ENCODE measurements at regions not wholly inside any gene's neighbourhood (a gene's known extent, or its start where the extent isn't known, plus 50 kb on each side); places are given as distances from the start of the nearest gene placed in this dataset.

GRCh38 chr4:132240081-132240480 is 909.0 kb upstream of the PCDH10 start:
- Histone ChIP-seq H3K4me3 (no peak overlapping the region), H3K36me3 (no peaks in the 10 kb centered on the region), H3K27ac (no peak overlapping the region), H3K4me1 (no peaks in the 10 kb centered on the region), H3K9me3 (peaks cover 0 to 4% of the 10 kb centered on the region in 2 donors), H3K27me3 (no peaks in the 10 kb centered on the region)
- in situ Hi-C loops (cut with MboI; ENCODE audit: low pct_ligation_motif_present in 1 of 4, low pct_unique_long_range_greater_than_20kb in 1 of 4, low sequenced_read_pairs in 3 of 4) (no loop called here), intact Hi-C loops (cut with DNase I; ENCODE audit: low total_unique reads) (no loop called here)
- TF ChIP-seq POLR2A (IDR thresholded peaks at IDR 0.05) (no peak), CTCF (IDR thresholded peaks at IDR 0.05) (no peak), POLR2AphosphoS5 (IDR thresholded peaks at IDR 0.05) (no peak), EP300 (IDR thresholded peaks at IDR 0.05; ENCODE audit: low read depth) (no peak)
- DNase-seq: no peak
- WGBS, 2 donors (ENCODE audit: low coverage in 1 of 2): 59 to 88% methylated on average over 3 to 4 of the region's 4 CpGs

- no peaks in the 10 kb centered on the region for H3K27me3 ChIP-seq
- TF ChIP-seq POLR2A (IDR thresholded peaks at IDR 0.05): no peak
- TF ChIP-seq POLR2AphosphoS5 (IDR thresholded peaks at IDR 0.05): no peak
- TF ChIP-seq EP300 (IDR thresholded peaks at IDR 0.05; ENCODE audit: low read depth): no peak
- TF ChIP-seq CTCF (IDR thresholded peaks at IDR 0.05): no peak
- in situ Hi-C loops (cut with MboI; ENCODE audit: low pct_ligation_motif_present in 1 of 4, low pct_unique_long_range_greater_than_20kb in 1 of 4, low sequenced_read_pairs in 3 of 4) (no loop called here), intact Hi-C loops (cut with DNase I; ENCODE audit: low total_unique reads) (no loop called here)
- H3K9me3 ChIP-seq: peaks cover 0 to 4% of the 10 kb centered on the region in 2 donors
- WGBS, 2 donors (ENCODE audit: low coverage in 1 of 2): 30 to 34% methylated on average over 3 of the region's 3 CpGs
- no peak overlapping the region for H3K27ac ChIP-seq
- no peak overlapping the region for H3K4me3 ChIP-seq
- no peak for DNase-seq
- H3K4me1 ChIP-seq: no peaks in the 10 kb centered on the region
- H3K36me3 ChIP-seq: no peaks in the 10 kb centered on the region
These were observed 903.8 kb upstream of the PCDH10 start for GRCh38 chr4:132245319-132245718.

- Histone ChIP-seq H3K4me3 (no peak overlapping the region), H3K27me3 (no peaks in the 10 kb centered on the region), H3K27ac (no peak overlapping the region), H3K4me1 (no peaks in the 10 kb centered on the region), H3K9me3 (no peaks in the 10 kb centered on the region), H3K36me3 (no peaks in the 10 kb centered on the region)
- intact Hi-C loops (cut with DNase I; ENCODE audit: low total_unique reads): no loop called here
- in situ Hi-C loops (cut with MboI; ENCODE audit: low pct_ligation_motif_present in 1 of 4, low pct_unique_long_range_greater_than_20kb in 1 of 4, low sequenced_read_pairs in 3 of 4): no loop called here
- no peak for DNase-seq
- no peak for TF ChIP-seq POLR2A (IDR thresholded peaks at IDR 0.05)
- no peak for TF ChIP-seq CTCF (IDR thresholded peaks at IDR 0.05)
- no peak for TF ChIP-seq EP300 (IDR thresholded peaks at IDR 0.05; ENCODE audit: low read depth)
- no peak for TF ChIP-seq POLR2AphosphoS5 (IDR thresholded peaks at IDR 0.05)
These were observed 884.9 kb upstream of the PCDH10 start for GRCh38 chr4:132264176-132264575.

- in situ Hi-C loops (cut with MboI; ENCODE audit: low pct_ligation_motif_present in 1 of 4, low pct_unique_long_range_greater_than_20kb in 1 of 4, low sequenced_read_pairs in 3 of 4) (no loop called here), intact Hi-C loops (cut with DNase I; ENCODE audit: low total_unique reads) (no loop called here)
- no peak for DNase-seq
- Histone ChIP-seq H3K27me3 (no peaks in the 10 kb centered on the region), H3K4me1 (no peaks in the 10 kb centered on the region), H3K4me3 (no peak overlapping the region), H3K36me3 (no peaks in the 10 kb centered on the region), H3K27ac (no peak overlapping the region), H3K9me3 (no peaks in the 10 kb centered on the region)
- TF ChIP-seq POLR2AphosphoS5 (IDR thresholded peaks at IDR 0.05) (no peak), EP300 (IDR thresholded peaks at IDR 0.05; ENCODE audit: low read depth) (no peak), CTCF (IDR thresholded peaks at IDR 0.05) (no peak), POLR2A (IDR thresholded peaks at IDR 0.05) (no peak)
- 54 to 56% methylated on average over 3 of the region's 3 CpGs for WGBS, 2 donors (ENCODE audit: low coverage in 1 of 2)
These were observed 882.7 kb upstream of the PCDH10 start for GRCh38 chr4:132266374-132266773.
